ENCODE measurements at regions not wholly inside any gene's neighbourhood (a gene's known extent, or its start where the extent isn't known, plus 50 kb on each side); places are given as distances from the start of the nearest gene placed in this dataset.

- TF ChIP-seq, protein P1, sequence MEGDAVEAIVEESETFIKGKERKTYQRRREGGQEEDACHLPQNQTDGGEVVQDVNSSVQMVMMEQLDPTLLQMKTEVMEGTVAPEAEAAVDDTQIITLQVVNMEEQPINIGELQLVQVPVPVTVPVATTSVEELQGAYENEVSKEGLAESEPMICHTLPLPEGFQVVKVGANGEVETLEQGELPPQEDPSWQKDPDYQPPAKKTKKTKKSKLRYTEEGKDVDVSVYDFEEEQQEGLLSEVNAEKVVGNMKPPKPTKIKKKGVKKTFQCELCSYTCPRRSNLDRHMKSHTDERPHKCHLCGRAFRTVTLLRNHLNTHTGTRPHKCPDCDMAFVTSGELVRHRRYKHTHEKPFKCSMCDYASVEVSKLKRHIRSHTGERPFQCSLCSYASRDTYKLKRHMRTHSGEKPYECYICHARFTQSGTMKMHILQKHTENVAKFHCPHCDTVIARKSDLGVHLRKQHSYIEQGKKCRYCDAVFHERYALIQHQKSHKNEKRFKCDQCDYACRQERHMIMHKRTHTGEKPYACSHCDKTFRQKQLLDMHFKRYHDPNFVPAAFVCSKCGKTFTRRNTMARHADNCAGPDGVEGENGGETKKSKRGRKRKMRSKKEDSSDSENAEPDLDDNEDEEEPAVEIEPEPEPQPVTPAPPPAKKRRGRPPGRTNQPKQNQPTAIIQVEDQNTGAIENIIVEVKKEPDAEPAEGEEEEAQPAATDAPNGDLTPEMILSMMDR (conservative IDR thresholded peaks at IDR 0.05; ENCODE audit: low read depth in 2 of 2) = no peak
- no peak for TF ChIP-seq EZH2phosphoT487 (IDR thresholded peaks at IDR 0.05; ENCODE audit: unreplicated experiment)
- TF ChIP-seq EZH2 (IDR thresholded peaks at IDR 0.05; ENCODE audit: low read depth, unreplicated experiment) = no peak
- TF ChIP-seq CREB1 (CRISPR knock-in tag; IDR thresholded peaks at IDR 0.05; ENCODE audit: low read depth) = no peak
- TF ChIP-seq ZNF114 (CRISPR knock-in tag; IDR thresholded peaks at IDR 0.05) = no peak
- TF ChIP-seq POLR2AphosphoS5 (IDR thresholded peaks at IDR 0.05; ENCODE audit: low read depth) = no peak
- no peak for TF ChIP-seq REST (IDR thresholded peaks at IDR 0.05; ENCODE audit: unreplicated experiment)
These were observed 61.4 kb upstream of the ST8SIA2 start for GRCh38 chr15:92332125-92332899.

Data from GM23338 (cell line).